ENCODE measurements at regions not wholly inside any gene's neighbourhood (a gene's known extent, or its start where the extent isn't known, plus 50 kb on each side); places are given as distances from the start of the nearest gene placed in this dataset.

GRCh38 chr2:187129868-187130267, 280.9 kb upstream of the ZSWIM2 start:
- no peak for DNase-seq

- no peak for DNase-seq
Observed at GRCh38 chr2:187129306-187129705, 280.3 kb upstream of the ZSWIM2 start.

GRCh38 chr2:187126247-187127005, 277.5 kb upstream of the ZSWIM2 start:
- DNase-seq, result no peak

- no peak for DNase-seq
Observed at GRCh38 chr2:187125318-187125717, 276.3 kb upstream of the ZSWIM2 start.

- DNase-seq, result no peak
Observed at GRCh38 chr2:187124529-187124928, 275.6 kb upstream of the ZSWIM2 start.

GRCh38 chr2:187118331-187119099, 269.5 kb upstream of the ZSWIM2 start:
- DNase-seq, result no peak

GRCh38 chr2:187117483-187117882, 268.5 kb upstream of the ZSWIM2 start:
- no peak for DNase-seq

GRCh38 chr2:187115627-187116026, 266.7 kb upstream of the ZSWIM2 start:
- no peak for DNase-seq

GRCh38 chr2:187107001-187107400, 258.0 kb upstream of the ZSWIM2 start:
- no peak for DNase-seq

- DNase-seq, result no peak
Observed at GRCh38 chr2:187105218-187105617, 256.2 kb upstream of the ZSWIM2 start.

- DNase-seq, result no peak
Observed at GRCh38 chr2:187102381-187102780, 253.4 kb upstream of the ZSWIM2 start.

- DNase-seq, result no peak
Observed at GRCh38 chr2:187098154-187098553, 249.2 kb upstream of the ZSWIM2 start.

- no peak for DNase-seq
Observed at GRCh38 chr2:187093771-187094412, 244.9 kb upstream of the ZSWIM2 start.

- no peak for DNase-seq
Observed at GRCh38 chr2:187091664-187092063, 242.7 kb upstream of the ZSWIM2 start.

- no peak for DNase-seq
Observed at GRCh38 chr2:187084524-187084923, 235.6 kb upstream of the ZSWIM2 start.

- DNase-seq, result no peak
Observed at GRCh38 chr2:187081461-187081860, 232.5 kb upstream of the ZSWIM2 start.

- no peak for DNase-seq
Observed at GRCh38 chr2:187079901-187080300, 230.9 kb upstream of the ZSWIM2 start.

- DNase-seq, result no peak
Observed at GRCh38 chr2:187078297-187078696, 229.3 kb upstream of the ZSWIM2 start.

- no peak for DNase-seq
Observed at GRCh38 chr2:187075671-187076070, 226.7 kb upstream of the ZSWIM2 start.

GRCh38 chr2:187075199-187075635, 226.2 kb upstream of the ZSWIM2 start:
- DNase-seq, result no peak

GRCh38 chr2:187058198-187058597, 209.2 kb upstream of the ZSWIM2 start:
- no peak for DNase-seq

- no peak for DNase-seq
Observed at GRCh38 chr2:187057466-187057865, 208.5 kb upstream of the ZSWIM2 start.

- DNase-seq, result no peak
Observed at GRCh38 chr2:187056416-187057334, 207.7 kb upstream of the ZSWIM2 start.
